Activated CD4-positive, alpha-beta T cell treated with anti-CD3 and anti-CD28 coated beads for 24 hours (primary cell): ENCODE measurements at regions not wholly inside any gene's neighbourhood (a gene's known extent, or its start where the extent isn't known, plus 50 kb on each side); places are given as distances from the start of the nearest gene placed in this dataset.

Source experiments
- DNase-seq, 2 donors: peaks; one replicate each; pipeline ENCODE4 v3.0.0-alpha.2; 2020; ENCODE audit warnings: low read depth in 2 of 2

- no peak for DNase-seq
Observed at GRCh38 chr2:150618245-150618895, 130.9 kb upstream of the RND3 start.

- no peak for DNase-seq
Observed at GRCh38 chr2:150617351-150617978, 130.0 kb upstream of the RND3 start.

- no peak for DNase-seq
Observed at GRCh38 chr2:150612957-150613710, 125.7 kb upstream of the RND3 start.

GRCh38 chr2:150610670-150611279 lies 123.3 kb upstream of the RND3 start:
- DNase-seq, result no peak

- DNase-seq, result no peak
Observed at GRCh38 chr2:150609831-150610582, 122.5 kb upstream of the RND3 start.

- no peak for DNase-seq
Observed at GRCh38 chr2:150608341-150608740, 120.9 kb upstream of the RND3 start.

- DNase-seq, result no peak
Observed at GRCh38 chr2:150607390-150607811, 119.9 kb upstream of the RND3 start.

GRCh38 chr2:150606380-150607060 lies 119.1 kb upstream of the RND3 start:
- no peak for DNase-seq

- no peak for DNase-seq
Observed at GRCh38 chr2:150605664-150606063, 118.2 kb upstream of the RND3 start.

- no peak for DNase-seq
Observed at GRCh38 chr2:150601280-150602038, 114.0 kb upstream of the RND3 start.

GRCh38 chr2:150599889-150600288 lies 112.4 kb upstream of the RND3 start:
- no peak for DNase-seq

GRCh38 chr2:150598383-150598782 lies 110.9 kb upstream of the RND3 start:
- DNase-seq, result no peak

GRCh38 chr2:150595803-150596470 lies 108.5 kb upstream of the RND3 start:
- DNase-seq, result no peak

- DNase-seq, result no peak
Observed at GRCh38 chr2:150594299-150594698, 106.8 kb upstream of the RND3 start.

- no peak for DNase-seq
Observed at GRCh38 chr2:150591496-150592285, 104.2 kb upstream of the RND3 start.

GRCh38 chr2:150589681-150590080 lies 102.2 kb upstream of the RND3 start:
- no peak for DNase-seq

GRCh38 chr2:150588506-150588870 lies 101.0 kb upstream of the RND3 start:
- DNase-seq, result no peak

GRCh38 chr2:150587547-150588505 lies 100.4 kb upstream of the RND3 start:
- no peak for DNase-seq
